HG03571 (cell line): ENCODE measurements at regions not wholly inside any gene's neighbourhood (a gene's known extent, or its start where the extent isn't known, plus 50 kb on each side); places are given as distances from the start of the nearest gene placed in this dataset.

ENCODE experiments used
- ATAC-seq: cut with Tn5 transposase; IDR thresholded peaks from one replicate; pipeline ENCODE4 v1.9.1; 2021; ENCODE audit not compliant: unreplicated experiment

- ATAC-seq, result no peak
Measured at GRCh38 chr10:31261511-31262311, 57.3 kb upstream of the ZEB1 start.

GRCh38 chr10:31262672-31263071 is 56.3 kb upstream of the ZEB1 start:
- ATAC-seq, result no peak

- ATAC-seq, result no peak
Measured at GRCh38 chr10:31263903-31264302, 55.1 kb upstream of the ZEB1 start.

- ATAC-seq, result no peak
Measured at GRCh38 chr10:31268444-31269303, 50.3 kb upstream of the ZEB1 start.
